Tibial nerve (tissue), 3 donors: ENCODE measurements at regions not wholly inside any gene's neighbourhood (a gene's known extent, or its start where the extent isn't known, plus 50 kb on each side); places are given as distances from the start of the nearest gene placed in this dataset.

ENCODE experiments used
- POLR2A ChIP-seq, 2 donors: fragments of 450-650 bp; IDR thresholded peaks; one replicate each; pipeline ENCODE4 v1.6.1; 2017; ENCODE audit warnings: antibody characterized with exemption in 2 of 2, mild to moderate bottlenecking in 2 of 2, moderate library complexity in 2 of 2
- TF ChIP-seq, protein P1 (sequence below), 5 experiments: fragments of 200-600 bp in 3 of 5; fragments of 450-650 bp in 2 of 5; sonication (generic) in 3 of 5; IDR thresholded peaks; one replicate each; pipeline ENCODE4 v1.5.1; 2016 to 2019; ENCODE audit warnings: antibody characterized with exemption in 5 of 5, mild to moderate bottlenecking in 3 of 5, moderate library complexity in 2 of 5

DNA sequence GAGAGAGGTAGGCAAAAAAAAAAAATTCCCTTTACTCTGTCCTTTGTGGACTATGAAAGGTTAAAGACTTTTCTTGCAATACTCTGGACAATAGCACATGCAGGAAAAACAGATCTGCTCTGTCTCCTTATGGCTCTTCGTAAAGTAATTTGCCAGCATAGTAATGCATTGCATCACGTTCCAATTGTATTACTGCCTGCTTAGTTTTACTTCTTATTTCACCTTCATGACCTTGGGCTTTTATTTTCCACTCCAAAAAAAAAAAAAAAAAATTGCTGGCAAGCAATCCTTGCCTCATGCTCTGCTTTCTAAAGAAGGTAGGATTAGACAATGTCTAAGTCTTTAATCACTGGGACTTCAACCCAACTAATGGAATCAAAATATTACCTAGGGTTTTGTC is 1802.7 kb downstream of the SUCLG1 start:
- TF ChIP-seq, protein P1, sequence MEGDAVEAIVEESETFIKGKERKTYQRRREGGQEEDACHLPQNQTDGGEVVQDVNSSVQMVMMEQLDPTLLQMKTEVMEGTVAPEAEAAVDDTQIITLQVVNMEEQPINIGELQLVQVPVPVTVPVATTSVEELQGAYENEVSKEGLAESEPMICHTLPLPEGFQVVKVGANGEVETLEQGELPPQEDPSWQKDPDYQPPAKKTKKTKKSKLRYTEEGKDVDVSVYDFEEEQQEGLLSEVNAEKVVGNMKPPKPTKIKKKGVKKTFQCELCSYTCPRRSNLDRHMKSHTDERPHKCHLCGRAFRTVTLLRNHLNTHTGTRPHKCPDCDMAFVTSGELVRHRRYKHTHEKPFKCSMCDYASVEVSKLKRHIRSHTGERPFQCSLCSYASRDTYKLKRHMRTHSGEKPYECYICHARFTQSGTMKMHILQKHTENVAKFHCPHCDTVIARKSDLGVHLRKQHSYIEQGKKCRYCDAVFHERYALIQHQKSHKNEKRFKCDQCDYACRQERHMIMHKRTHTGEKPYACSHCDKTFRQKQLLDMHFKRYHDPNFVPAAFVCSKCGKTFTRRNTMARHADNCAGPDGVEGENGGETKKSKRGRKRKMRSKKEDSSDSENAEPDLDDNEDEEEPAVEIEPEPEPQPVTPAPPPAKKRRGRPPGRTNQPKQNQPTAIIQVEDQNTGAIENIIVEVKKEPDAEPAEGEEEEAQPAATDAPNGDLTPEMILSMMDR (IDR thresholded peaks at IDR 0.05) = no peak
- TF ChIP-seq POLR2A (IDR thresholded peaks at IDR 0.05) = no peak
